B cell (primary cell): ENCODE measurements at regions not wholly inside any gene's neighbourhood (a gene's known extent, or its start where the extent isn't known, plus 50 kb on each side); places are given as distances from the start of the nearest gene placed in this dataset.

Experiments
- EZH2 ChIP-seq: IDR thresholded peaks from 2 replicates; pipeline ENCODE4 v1.6.1; 2012; ENCODE audit warnings: borderline replicate concordance, low read depth, mild to moderate bottlenecking, moderate library complexity, low read length; ENCODE audit not compliant: insufficient read depth, poor library complexity, severe bottlenecking
- TF ChIP-seq, protein P1 (sequence below): fragments of 200-600 bp; IDR thresholded peaks from one replicate; pipeline ENCODE4 v1.8.0; 2022; ENCODE audit warnings: antibody characterized with exemption, mild to moderate bottlenecking

GRCh38 chr10:123390874-123391273, 236.7 kb downstream of the BUB3 start:
- TF ChIP-seq EZH2: no peak
- TF ChIP-seq, protein P1, sequence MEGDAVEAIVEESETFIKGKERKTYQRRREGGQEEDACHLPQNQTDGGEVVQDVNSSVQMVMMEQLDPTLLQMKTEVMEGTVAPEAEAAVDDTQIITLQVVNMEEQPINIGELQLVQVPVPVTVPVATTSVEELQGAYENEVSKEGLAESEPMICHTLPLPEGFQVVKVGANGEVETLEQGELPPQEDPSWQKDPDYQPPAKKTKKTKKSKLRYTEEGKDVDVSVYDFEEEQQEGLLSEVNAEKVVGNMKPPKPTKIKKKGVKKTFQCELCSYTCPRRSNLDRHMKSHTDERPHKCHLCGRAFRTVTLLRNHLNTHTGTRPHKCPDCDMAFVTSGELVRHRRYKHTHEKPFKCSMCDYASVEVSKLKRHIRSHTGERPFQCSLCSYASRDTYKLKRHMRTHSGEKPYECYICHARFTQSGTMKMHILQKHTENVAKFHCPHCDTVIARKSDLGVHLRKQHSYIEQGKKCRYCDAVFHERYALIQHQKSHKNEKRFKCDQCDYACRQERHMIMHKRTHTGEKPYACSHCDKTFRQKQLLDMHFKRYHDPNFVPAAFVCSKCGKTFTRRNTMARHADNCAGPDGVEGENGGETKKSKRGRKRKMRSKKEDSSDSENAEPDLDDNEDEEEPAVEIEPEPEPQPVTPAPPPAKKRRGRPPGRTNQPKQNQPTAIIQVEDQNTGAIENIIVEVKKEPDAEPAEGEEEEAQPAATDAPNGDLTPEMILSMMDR: no peak
